Stimulated activated CD4-positive, alpha-beta T cell treated with anti-CD3 and anti-CD28 coated beads, Interleukin-4, amount 100 ng/mL, for 4 hours (primary cell): ENCODE measurements at regions not wholly inside any gene's neighbourhood (a gene's known extent, or its start where the extent isn't known, plus 50 kb on each side); places are given as distances from the start of the nearest gene placed in this dataset.

Source experiments
- DNase-seq, 2 experiments: peaks; one replicate each; pipeline ENCODE4 v3.0.0-alpha.2; 2020

DNA sequence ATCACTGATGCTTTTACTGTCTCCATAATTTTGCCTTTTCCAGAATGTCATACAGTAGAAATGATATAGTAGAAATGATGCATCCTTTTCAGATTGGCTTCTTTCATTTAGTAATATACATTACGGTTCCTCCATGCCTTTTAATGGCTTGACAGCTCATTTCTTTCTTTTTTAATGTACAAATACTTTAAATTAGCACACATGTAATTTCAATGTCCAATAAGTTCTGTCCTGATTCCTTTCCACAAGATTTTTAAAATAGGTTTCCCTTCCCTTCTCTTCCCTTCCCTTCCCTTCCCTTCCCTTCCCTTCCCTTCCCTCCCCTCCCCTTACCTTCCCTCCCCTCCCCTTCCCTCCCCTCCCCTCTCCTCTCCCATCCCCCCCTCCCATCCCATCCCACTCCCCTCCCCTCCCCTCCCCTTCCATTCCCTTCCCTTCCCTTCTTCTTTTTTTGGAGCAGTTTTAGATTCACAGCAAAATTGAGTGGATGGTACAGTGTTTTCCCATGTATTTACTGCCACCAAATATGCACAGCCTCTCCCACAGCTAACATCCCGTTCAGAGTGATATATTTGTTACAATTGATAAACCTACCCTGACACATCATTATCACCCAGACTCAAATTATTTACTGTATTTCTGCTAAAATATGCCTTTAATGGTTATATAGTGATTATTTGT, 398.8 kb downstream of the RNF144B start:
- no peak for DNase-seq

DNA sequence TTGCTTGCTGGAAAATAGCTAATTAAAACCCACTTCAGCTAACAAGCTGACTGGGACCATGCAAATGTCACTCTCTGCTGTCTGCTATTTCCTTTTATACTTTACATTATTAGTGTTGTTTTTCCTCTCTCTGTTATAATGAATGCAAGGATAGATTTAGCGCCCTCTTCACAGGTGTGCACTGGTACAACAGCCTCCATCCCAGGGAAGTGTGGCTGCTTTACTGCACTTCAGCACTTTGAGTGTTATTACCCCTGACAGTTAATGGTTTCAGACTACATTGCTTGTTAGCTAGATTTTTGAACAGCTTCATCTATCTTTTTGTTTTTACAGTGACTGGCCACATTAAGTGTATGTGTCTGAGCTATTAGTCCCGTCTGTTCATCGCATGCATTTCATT, 405.7 kb downstream of the RNF144B start:
- no peak for DNase-seq

DNA sequence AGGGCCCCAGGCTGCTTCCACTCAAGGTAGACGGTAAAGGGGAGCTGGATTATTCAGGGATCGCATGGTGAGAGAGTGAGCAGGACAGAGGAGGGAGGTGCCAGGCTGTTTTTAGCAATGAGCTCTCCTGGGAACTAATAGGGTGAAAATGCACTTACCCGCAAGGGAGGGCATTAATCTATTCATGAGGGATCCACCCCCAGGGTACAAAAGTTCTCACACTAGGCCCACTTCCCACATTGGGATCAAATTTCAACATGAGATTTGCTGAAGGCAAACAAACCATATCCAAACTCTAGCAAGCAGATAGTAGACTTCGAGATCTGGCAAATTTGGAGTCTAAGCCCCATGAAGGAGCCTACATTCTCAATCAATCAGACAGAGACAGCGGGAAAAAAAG, 408.6 kb downstream of the RNF144B start:
- no peak for DNase-seq

DNA sequence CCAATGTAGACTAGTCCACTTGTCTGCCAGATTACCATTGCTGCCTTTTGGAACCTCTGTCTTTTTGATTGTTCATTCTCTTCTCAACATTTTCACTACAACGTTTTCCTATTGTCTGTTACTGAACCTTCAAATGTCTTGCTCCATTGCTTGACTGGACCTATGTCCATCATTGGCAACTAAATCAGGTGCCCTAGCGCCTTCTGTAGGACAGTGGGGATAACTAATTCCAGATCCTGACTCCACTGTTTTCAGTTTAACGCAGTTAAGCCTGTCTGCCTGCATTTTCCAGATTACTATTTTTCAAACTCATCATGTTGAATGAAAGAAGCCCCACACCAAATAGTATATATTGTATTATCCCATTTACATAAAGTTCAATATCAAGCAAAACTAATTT, 433.6 kb downstream of the RNF144B start:
- DNase-seq: no peak

DNA sequence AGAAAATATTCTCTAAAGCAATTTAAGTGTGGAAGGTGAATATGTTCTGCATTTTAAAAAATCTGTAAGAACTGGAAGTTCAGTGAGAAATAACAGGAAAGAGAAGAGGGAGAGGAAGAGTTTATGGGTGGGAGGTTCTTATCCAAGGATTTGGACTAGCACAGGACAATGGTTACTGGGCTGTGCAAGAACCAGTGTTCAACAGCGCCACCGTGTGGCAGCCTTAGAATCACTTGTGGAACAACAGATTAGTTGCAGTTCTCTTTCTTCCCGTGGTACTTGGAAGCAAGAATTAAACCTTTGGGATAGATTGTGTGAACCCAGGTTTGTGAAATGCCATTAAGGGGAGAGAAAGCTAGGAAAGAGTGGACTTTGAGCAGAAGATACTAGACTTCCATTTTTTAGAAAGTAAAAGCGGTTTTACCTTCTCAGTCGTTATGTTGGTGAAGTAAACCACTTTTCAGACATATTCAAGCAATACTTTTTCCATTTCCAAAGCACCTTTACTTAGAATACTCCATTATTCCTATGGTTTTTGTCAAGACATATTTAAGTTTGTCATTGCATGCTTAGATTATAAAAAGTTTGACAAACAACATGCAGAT, 436.7 kb downstream of the RNF144B start:
- DNase-seq: peak in 1 of 2 experiments; percentile 8

DNA sequence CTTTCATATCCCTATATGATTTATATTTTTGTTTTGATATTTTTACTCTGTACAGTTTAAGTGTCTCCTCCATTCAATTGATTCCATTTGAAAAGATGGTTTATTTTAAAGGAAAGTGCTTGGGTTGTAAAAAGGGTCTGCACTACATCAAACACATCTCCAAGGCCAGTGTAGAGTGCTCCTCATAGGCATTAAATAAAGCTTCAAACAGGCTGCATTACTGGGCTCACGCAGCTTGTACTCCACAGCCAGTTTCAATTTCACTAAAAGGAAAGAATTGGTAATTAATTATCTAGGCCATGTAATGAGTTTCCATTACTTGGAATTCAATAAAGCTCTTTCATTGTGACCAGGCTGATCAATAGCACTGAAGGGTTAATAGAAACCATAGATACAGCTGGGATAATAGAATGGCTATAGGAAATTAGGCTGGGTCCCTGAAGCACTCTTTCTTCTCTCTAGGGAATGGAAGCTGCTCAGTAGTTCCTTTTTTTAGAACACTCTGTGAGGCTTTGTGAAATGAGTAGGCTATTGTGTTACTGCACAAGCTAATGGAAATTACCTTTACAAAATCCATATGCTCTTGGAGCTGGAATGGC, 442.2 kb downstream of the RNF144B start:
- no peak for DNase-seq

DNA sequence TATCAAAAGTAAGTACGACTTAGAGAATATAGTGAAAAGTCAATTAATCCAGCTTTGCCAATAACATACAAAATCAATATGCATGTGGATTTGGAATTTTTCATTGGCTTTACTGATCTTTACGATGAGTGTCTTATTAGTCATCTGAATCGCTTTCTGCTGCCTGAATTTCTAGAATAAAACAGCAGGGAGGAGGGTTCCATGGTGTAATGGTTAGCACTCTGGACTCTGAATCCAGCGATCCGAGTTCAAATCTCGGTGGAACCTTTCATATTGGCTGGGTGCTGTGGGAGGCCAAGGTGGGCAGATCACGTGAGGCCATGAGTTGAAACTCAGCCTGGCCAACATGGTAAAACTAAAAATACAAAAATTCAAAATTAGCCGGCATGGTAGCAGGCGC, 448.8 kb downstream of the RNF144B start:
- DNase-seq: no peak

DNA sequence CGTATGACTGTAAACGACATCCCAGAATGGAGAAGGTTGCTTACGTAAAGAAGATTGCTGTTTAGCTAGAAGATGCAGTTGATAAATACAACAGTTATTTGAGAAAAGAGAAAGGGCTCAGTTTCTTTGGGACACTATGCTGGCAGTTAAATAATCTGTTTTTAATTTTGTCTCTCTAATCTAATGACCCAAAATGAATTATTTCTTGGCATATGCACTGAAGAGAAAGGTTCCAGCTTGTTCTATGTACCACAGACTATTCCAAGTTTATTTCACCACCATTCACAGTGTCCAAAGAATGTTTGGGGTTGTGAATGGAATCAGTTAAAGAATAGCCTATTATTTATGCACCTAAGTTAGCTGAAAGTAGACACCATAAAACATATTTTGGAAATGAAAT, 449.9 kb downstream of the RNF144B start:
- DNase-seq: no peak

DNA sequence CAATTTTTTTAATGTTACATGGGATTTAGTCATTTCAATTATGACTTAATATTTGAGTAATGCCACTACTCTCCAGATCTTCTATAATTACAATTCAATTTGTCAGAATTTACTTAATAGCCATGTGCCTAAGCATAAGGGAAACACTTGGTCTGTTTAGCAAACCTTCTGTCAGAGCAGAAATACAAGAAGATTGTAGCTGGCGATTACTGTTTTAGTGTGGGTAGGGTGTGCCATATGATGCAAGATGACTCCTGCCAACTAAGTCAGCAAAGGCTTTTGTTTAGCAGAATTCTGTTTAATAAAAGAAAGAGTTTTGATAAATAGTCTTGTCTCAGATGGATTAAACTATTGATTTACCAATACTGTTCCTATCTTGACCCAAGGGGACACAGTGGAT, 455.4 kb downstream of the RNF144B start:
- DNase-seq: no peak

DNA sequence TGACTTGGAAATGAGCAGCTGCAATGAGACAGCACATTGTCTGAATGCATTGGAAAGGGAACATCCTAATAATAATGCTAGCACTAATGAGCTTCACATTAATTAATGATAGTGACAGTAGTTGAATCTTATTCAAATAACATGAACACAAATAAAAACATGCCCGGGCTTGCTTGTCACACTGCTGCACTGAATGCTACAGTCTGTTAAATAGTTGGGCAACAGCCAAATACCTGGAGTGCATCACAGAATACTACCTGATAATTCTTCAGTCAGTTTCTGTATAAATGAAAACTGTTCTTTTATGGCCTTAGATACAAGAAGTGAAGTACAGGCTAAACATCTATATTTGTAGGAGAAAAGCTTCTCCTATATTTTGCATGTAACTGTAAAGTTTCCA, 458.7 kb downstream of the RNF144B start:
- no peak for DNase-seq

DNA sequence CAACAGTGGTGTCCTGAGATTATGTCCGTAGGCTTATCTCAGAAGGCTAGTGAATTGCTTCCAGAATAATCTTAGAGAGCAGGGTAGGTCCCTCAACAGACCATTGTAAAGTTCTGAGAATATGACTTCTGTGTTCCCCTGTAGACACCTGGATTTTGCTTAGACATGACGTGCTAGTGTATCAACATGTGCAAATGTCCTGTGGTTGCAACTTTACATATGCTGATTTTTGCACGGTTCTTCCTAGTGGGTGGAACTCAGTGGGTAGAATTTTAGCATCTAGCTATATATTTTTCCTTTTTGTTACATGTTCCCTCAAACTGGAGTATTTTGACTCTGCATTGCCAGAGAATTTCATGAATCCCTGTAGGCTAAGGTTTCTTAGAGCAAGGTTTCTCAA, 459.2 kb downstream of the RNF144B start:
- DNase-seq: no peak

DNA sequence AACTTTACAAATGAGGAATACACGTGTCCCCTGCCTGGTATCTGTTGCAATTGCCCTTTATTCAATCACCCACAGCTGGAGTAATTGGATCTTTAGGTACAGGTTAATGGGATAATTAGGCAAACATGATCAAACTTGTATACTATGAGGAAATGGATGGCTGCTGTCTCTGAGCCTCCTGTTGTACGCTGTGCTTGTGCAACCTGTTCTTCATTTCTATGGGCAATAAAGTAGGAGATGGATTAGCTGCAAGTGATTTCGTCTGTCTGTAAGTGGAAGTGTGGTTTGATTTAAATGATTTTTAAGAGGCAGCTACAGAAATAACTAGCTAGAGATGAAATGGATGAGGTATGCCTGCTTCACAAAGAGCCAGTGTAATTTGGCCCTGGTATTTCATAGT, 474.1 kb downstream of the RNF144B start:
- no peak for DNase-seq

DNA sequence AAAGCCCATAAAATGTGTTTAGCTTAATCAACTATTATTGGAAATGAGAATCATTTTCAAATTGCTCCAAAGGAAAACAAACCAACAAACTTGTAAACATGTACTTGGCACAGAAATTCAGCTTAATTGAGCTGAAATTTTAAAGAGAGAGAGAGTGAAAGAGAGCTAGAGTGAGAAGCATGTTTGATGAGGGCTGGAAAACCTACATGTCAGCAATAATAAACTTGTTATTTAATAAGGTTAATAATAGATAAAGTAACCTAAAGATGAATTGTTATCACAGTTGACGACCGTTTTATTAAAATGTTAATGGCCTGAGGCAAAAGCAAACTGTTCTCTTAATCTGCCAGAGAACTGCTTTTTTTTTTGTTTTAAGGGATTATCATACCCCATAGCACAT, 496.1 kb downstream of the RNF144B start:
- DNase-seq: no peak

DNA sequence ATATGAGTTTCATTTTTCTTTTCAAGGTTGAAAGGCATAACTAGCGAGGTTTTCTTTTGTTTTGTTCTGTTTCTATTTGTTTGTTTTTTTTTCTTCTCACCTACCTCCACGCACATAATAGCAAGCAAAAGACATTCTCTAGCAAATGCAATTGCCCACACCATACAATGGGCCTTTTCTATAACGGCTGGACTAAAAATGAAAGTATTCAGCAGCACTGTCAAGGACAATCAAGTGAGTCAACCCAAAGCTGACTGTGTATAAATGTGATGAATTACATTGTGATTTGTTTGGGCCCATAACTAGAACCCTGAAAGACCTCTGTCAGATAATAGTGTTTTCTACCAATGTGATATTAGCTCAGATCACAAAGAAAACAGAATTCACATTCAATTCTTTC, 496.7 kb downstream of the RNF144B start:
- no peak for DNase-seq

DNA sequence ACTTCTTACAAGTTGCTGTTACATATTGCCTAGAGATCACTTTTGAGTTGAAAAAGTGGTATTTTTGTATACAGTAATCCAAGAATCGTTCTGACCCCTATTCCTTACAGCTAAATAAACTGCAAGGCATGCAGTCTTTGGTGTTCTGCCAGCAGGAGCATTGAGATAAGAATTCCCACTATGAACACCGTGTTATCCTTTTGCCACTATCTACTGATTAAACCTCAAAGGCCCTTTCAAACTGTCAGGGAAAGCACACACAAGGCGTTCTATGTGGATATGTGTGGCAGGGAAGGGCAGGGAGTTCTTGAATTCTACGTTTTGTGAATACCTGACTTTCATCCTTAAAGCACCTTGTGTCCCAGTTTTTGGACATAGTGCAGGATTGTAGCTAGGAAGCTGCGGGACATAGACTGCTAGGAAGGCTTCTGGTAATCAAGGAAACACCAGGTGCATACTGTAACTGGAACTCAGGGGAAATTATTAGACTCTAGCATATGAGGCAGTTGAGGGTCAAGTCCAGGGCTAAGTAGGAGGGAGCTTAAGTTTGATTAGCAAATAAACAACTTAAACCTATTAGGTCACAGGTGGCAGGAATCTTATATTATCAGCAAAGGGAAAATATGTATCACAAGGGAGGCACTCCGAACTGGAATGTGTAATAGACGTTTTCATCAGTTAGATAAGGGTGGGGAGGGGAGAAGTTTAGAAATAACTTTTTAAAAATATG, 506.6 kb downstream of the RNF144B start:
- no peak for DNase-seq

DNA sequence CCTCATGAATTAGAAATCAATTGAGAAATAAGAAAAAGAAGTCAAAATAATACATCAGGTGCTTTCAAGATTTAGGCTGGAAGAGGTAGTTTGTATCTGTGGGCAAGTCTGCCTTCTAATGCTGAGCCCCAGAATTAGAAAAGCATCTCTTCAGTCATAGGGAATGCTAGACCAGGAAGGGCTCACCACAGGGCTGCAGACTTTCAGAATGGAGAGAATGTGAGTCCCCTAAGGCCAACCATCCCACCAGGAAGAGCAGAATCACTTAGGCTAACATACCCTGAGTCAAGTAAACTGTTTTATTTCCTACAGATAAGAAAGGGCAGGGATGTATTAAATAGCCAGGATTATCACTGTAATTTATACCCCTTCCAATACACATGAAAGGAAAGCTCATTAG, 510.2 kb downstream of the RNF144B start:
- no peak for DNase-seq

DNA sequence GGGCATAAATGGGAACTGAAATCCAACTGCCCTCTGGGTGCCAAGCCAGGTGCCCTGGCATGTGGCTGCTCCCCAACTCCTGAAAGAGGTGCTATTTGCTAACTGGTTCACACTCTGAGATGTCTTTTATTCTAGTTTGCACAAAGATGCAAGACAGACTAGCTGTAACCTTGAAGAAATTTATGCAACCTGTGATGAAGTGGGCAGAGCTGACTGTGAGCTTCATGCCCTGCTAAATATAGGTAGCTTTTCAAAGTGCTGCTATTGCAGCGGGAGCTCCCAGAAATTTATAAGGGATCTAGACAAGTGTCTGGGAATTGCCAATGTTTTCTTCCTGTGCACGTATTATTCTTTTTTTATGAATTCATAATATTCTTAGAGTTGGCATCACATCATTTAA, 517.5 kb downstream of the RNF144B start:
- DNase-seq: no peak

DNA sequence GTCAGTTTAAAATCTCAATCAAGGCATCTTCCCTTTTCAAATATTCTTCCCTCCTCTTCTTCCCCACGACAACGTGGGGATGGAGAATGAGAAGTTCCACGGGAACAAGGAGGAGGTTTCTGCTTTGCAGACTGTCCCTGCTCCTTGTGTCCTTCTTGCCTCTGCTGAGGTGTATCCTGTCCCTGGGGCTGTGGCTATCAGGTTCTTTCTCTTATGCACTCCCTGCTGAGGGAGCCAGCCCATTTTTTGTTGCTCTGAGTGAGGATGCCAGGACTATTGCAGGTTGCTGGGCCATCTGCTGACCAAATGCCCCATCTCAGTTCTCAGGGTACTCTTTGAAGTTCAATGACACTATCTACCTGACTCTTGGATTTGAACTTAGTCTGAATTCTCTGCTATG, 533.6 kb downstream of the RNF144B start:
- no peak for DNase-seq

DNA sequence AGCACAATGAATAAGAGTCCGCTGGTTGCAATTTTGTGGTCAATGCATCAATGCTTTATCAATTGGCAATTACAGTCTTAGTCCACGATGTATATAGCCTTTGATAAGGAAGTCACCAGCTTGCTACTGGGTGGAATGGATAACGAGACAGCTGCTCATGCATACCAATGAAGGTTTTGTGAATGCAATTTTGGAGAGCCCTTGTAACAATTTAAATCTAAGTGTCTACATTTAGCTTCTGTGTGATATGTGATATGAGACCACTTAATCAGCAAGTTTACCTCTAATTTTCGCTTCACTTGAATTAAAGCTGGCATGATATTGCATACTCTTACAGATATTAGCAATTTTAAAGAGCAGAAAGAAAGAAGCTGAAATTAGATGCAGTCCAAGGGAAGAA, 543.9 kb downstream of the RNF144B start:
- DNase-seq: no peak

DNA sequence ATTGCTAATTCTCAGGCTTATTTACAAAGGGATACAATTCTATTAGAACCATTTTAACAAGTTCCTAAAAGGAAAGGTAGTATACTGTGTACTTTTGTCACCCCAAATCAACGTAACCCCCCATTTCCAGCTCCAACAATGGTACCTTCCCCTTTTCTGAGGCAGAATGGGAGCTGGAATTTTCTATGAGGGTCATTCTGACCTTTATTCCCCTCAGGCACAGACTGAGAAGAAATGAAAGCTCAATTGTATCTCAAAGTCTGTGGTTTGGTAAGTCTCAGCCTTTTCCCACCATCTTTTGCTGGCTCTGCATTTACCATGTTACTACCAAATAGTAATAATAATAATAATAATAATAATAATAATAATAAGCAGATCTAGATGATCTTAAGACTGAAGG, 571.0 kb downstream of the RNF144B start:
- DNase-seq: no peak

DNA sequence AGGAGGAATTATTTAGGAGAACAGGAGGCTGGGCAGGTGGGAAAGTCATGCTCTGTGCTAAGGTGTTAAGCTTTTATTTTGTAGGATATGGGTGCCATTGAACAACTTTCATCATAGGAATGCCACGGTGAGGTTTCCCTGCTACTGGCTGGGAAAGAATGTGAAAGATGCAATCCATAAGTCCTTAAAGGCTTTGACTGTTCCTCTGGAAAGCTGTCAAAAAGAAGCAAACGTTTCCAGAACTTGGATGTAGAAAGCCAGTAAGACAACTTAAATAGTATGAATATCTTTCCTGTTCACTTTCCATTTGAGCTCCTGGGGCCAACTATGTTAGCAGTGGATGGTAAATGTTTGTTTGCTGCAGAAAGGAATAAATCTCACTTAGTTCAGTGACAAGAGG, 574.4 kb downstream of the RNF144B start:
- no peak for DNase-seq

DNA sequence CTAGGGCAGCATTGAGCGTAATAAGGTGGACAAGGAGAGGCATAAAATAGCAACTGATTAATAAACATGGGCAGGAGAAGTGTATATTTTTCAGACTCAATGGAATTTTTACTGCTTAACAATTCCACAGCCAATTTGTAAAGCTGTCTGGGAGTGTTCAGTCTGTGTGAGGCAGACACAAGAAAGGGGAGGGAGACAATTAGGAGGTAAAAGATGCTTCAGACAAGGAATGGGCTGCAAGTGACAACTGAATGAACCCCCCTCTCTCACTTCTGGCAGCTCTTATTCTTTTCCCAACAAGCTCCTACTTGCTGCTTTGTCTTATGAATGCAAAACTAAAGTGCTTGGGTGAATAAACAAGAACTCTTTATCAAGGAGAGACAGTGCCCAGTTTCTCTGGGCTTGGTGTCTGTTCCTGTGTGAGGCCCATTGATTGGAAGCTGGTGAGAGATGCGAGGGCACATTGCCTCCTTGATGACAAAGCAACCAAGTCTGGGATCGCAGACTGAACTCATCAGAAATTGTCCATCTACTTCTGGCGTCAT, 575.3 kb downstream of the RNF144B start:
- DNase-seq: no peak

DNA sequence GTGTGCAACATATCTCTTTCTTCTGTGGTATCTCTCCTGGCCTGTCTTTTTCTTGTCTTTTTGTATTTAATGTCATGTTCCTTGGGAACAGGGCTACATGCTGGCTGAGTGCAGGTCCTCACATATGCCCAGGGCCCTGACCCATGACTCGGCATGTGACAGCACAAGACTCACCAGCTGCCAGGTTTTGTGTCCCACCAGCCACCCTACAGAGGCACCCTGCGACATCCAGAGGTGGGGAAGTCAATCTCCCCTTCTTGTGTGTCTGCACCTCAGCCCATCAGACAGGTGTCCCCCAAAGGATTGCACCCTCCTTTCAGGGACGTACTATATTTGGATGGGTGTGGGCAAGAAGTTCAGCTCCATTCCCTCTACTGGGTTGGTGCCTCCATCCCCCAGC, 576.3 kb downstream of the RNF144B start:
- DNase-seq: no peak

DNA sequence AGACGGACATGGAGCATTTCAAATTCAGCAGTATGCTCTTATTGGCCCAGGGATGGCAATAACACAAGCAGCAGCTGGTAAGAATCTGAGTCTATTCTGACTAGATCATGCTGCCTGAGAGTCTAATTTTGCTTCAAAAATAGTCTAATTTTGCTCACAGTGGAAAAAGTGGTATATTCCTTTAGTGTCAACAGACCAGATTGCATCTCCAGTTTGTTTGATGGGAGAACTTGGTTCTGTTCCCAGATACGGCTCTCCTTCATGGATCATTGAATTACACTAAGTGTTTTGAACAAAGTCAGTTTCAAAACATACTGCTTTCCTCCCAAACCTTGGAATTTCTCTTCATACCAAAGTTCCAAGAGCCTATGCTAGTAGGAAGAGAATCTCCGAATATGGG, 586.1 kb downstream of the RNF144B start:
- DNase-seq: no peak
